Osteocyte (in vitro differentiated cells): ENCODE measurements at regions not wholly inside any gene's neighbourhood (a gene's known extent, or its start where the extent isn't known, plus 50 kb on each side); places are given as distances from the start of the nearest gene placed in this dataset.

Experiments
- DNase-seq: peaks from one replicate; pipeline ENCODE4 v3.0.0; 2021; ENCODE audit warnings: mixed read lengths; ENCODE audit not compliant: unreplicated experiment; ENCODE audit errors: extremely low spot score
- H3K27ac Mint-ChIP-seq: one replicate; pipeline ENCODE4 v1.8.0; 2021; ENCODE audit warnings: mild to moderate bottlenecking, mixed read lengths; ENCODE audit not compliant: unreplicated experiment
- H3K27me3 Mint-ChIP-seq: one replicate; pipeline ENCODE4 v1.8.0; 2021; ENCODE audit warnings: mixed read lengths; ENCODE audit not compliant: unreplicated experiment
- H3K36me3 Mint-ChIP-seq: one replicate; pipeline ENCODE4 v1.8.0; 2021; ENCODE audit warnings: mixed read lengths; ENCODE audit not compliant: unreplicated experiment
- H3K4me1 Mint-ChIP-seq: one replicate; pipeline ENCODE4 v1.8.0; 2021; ENCODE audit warnings: mixed read lengths; ENCODE audit not compliant: unreplicated experiment
- H3K4me3 Mint-ChIP-seq: one replicate; pipeline ENCODE4 v1.8.0; 2021; ENCODE audit warnings: mild to moderate bottlenecking, moderate library complexity, mixed read lengths; ENCODE audit not compliant: unreplicated experiment
- H3K9me3 Mint-ChIP-seq: one replicate; pipeline ENCODE4 v1.8.0; 2021; ENCODE audit warnings: mixed read lengths; ENCODE audit not compliant: unreplicated experiment
- TF ChIP-seq, protein P1 (sequence below): fragments of 200-600 bp; sonication (generic); IDR thresholded peaks from 2 replicates; pipeline ENCODE4 v1.5.0; 2021; ENCODE audit warnings: antibody characterized with exemption, mild to moderate bottlenecking, moderate library complexity

GRCh38 chr12:27852742-27853141 lies 72.7 kb upstream of the MANSC4 start:
- Mint-ChIP-seq H3K27ac (no peak overlapping the region), H3K36me3 (peaks cover 7% of the 10 kb centered on the region), H3K4me1 (no peaks in the 10 kb centered on the region), H3K4me3 (no peak overlapping the region), H3K27me3 (peaks cover 32% of the 10 kb centered on the region), H3K9me3 (peaks cover 17% of the 10 kb centered on the region)
- no peak for DNase-seq
- TF ChIP-seq, protein P1, sequence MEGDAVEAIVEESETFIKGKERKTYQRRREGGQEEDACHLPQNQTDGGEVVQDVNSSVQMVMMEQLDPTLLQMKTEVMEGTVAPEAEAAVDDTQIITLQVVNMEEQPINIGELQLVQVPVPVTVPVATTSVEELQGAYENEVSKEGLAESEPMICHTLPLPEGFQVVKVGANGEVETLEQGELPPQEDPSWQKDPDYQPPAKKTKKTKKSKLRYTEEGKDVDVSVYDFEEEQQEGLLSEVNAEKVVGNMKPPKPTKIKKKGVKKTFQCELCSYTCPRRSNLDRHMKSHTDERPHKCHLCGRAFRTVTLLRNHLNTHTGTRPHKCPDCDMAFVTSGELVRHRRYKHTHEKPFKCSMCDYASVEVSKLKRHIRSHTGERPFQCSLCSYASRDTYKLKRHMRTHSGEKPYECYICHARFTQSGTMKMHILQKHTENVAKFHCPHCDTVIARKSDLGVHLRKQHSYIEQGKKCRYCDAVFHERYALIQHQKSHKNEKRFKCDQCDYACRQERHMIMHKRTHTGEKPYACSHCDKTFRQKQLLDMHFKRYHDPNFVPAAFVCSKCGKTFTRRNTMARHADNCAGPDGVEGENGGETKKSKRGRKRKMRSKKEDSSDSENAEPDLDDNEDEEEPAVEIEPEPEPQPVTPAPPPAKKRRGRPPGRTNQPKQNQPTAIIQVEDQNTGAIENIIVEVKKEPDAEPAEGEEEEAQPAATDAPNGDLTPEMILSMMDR = no peak
